IMR-90 (cell line): ENCODE measurements at regions not wholly inside any gene's neighbourhood (a gene's known extent, or its start where the extent isn't known, plus 50 kb on each side); places are given as distances from the start of the nearest gene placed in this dataset.

Source experiments
- ATAC-seq: fragments of 200-7000 bp; cut with Tn5 transposase; 2 replicates; pipeline ENCODE4 v1.9.1; 2020; ENCODE audit warnings: low read depth, mild to moderate bottlenecking, moderate library complexity
- BruUV-seq: library from RNA; stranded (reverse); fragments of 400-500 nt; replicated peaks from 2 replicates; lab custom pipeline; 2021; lab: Mats Ljungman, UMichigan
- CTCF ChIA-PET: fragments of 300-600 bp; formaldehyde crosslinking; extraction: SDS; loops from one replicate; lab custom pipeline; 2021; ENCODE audit warnings: antibody characterized with exemption; lab: Yijun Ruan, JAX
- POLR2A ChIA-PET: fragments of 300-600 bp; sonication (Branson Sonifier 250); formaldehyde crosslinking; loops from one replicate; lab custom pipeline; 2022; ENCODE audit warnings: antibody characterized with exemption; ENCODE audit not compliant: unreplicated experiment; lab: Charles Lee
- DNase-seq: peaks from one replicate; pipeline ENCODE4 v3.0.0; 2013
- H2AFZ ChIP-seq: replicated peaks from 2 replicates; pipeline ENCODE3; 2013; ENCODE audit warnings: low read length, mild to moderate bottlenecking; ENCODE audit not compliant: poor library complexity
- H2AK5ac ChIP-seq: 2 replicates; pipeline ENCODE4 v1.6.1; 2013; ENCODE audit warnings: low read depth, low read length, inconsistent platforms
- H2AK9ac ChIP-seq: replicated peaks from 2 replicates; pipeline ENCODE3; 2013; ENCODE audit warnings: mild to moderate bottlenecking, low read depth, low read length, moderate library complexity; ENCODE audit not compliant: poor library complexity
- H2BK120ac ChIP-seq: 2 replicates; pipeline ENCODE4 v1.6.1; 2013; ENCODE audit warnings: low read depth, low read length, inconsistent platforms
- H2BK15ac ChIP-seq: 3 replicates; pipeline ENCODE4 v1.6.1; 2013; ENCODE audit warnings: low read depth, low read length, inconsistent platforms
- H2BK20ac ChIP-seq: 2 replicates; pipeline ENCODE4 v1.6.1; 2013; ENCODE audit warnings: low read depth, mild to moderate bottlenecking, inconsistent platforms, low read length, moderate library complexity
- H2BK5ac ChIP-seq: 2 replicates; pipeline ENCODE4 v1.6.1; 2013; ENCODE audit warnings: mild to moderate bottlenecking, low read depth, low read length, inconsistent platforms; ENCODE audit not compliant: poor library complexity, severe bottlenecking
- H3K14ac ChIP-seq: replicated peaks from 2 replicates; pipeline ENCODE4 v1.6.1; 2013; ENCODE audit warnings: low read depth, low read length, inconsistent platforms
- H3K18ac ChIP-seq: 2 replicates; pipeline ENCODE4 v1.6.1; 2013; ENCODE audit warnings: low read depth, low read length, control low read depth
- H3K23ac ChIP-seq: 2 replicates; pipeline ENCODE4 v1.6.1; 2013; ENCODE audit warnings: low read depth, low read length, inconsistent platforms
- H3K27ac ChIP-seq: 2 replicates; pipeline ENCODE4 v1.5.1; 2013; ENCODE audit warnings: mild to moderate bottlenecking, control low read depth, low read length; ENCODE audit not compliant: insufficient read depth
- H3K27me3 ChIP-seq: 2 replicates; pipeline ENCODE4 v1.6.1; 2013; ENCODE audit warnings: low read length; ENCODE audit not compliant: control insufficient read depth, insufficient read depth
- H3K36me3 ChIP-seq: 2 replicates; pipeline ENCODE4 v1.6.1; 2013; ENCODE audit warnings: low read length, mixed read lengths; ENCODE audit not compliant: control insufficient read depth, insufficient read depth
- H3K4ac ChIP-seq: 2 replicates; pipeline ENCODE4 v1.6.1; 2013; ENCODE audit warnings: low read depth, low read length, inconsistent platforms
- H3K4me1 ChIP-seq: 2 replicates; pipeline ENCODE4 v1.6.1; 2013; ENCODE audit warnings: low read length, mixed read lengths; ENCODE audit not compliant: control insufficient read depth, insufficient read depth
- H3K4me2 ChIP-seq: 2 replicates; pipeline ENCODE4 v1.6.1; 2013; ENCODE audit warnings: low read depth, mild to moderate bottlenecking, control low read depth, low read length, moderate library complexity
- H3K4me3 ChIP-seq: 2 replicates; pipeline ENCODE4 v1.5.1; 2013; ENCODE audit warnings: low read depth, mild to moderate bottlenecking, control low read depth, low read length, moderate library complexity; ENCODE audit not compliant: insufficient read depth
- H3K56ac ChIP-seq: 2 replicates; pipeline ENCODE4 v1.6.1; 2013; ENCODE audit warnings: low read length, inconsistent platforms; ENCODE audit not compliant: insufficient read depth; ENCODE audit errors: extremely low read depth
- H3K79me1 ChIP-seq, 2 experiments: 2 replicates each; pipeline ENCODE4 v1.6.1; 2013; ENCODE audit warnings: low read length in 2 of 2, inconsistent platforms in 1 of 2, low read depth in 1 of 2
- H3K9ac ChIP-seq: 2 replicates; pipeline ENCODE4 v1.6.1; 2013; ENCODE audit warnings: low read depth, low read length, control low read depth
- H3K9me1 ChIP-seq: 2 replicates; pipeline ENCODE4 v1.6.1; 2013; ENCODE audit warnings: low read length, inconsistent platforms; ENCODE audit not compliant: insufficient read depth
- H3K9me3 ChIP-seq: 2 replicates; pipeline ENCODE4 v1.6.1; 2013; ENCODE audit warnings: low read length; ENCODE audit not compliant: control insufficient read depth, insufficient read depth
- H4K20me1 ChIP-seq: 2 replicates; pipeline ENCODE4 v1.6.1; 2013; ENCODE audit warnings: low read length, inconsistent platforms; ENCODE audit not compliant: insufficient read depth
- H4K5ac ChIP-seq: 2 replicates; pipeline ENCODE4 v1.6.1; 2013; ENCODE audit warnings: mild to moderate bottlenecking, low read depth, low read length, control low read depth
- H4K8ac ChIP-seq, 2 experiments: 2 replicates each; pipeline ENCODE4 v1.6.1; 2013; ENCODE audit warnings: low read depth in 2 of 2, low read length in 2 of 2, control low read depth in 1 of 2, inconsistent platforms in 1 of 2
- H4K91ac ChIP-seq: 2 replicates; pipeline ENCODE4 v1.6.1; 2013; ENCODE audit warnings: low read depth, low read length, inconsistent platforms; ENCODE audit not compliant: insufficient read depth
- CEBPB ChIP-seq: IDR thresholded peaks from 2 replicates; pipeline ENCODE4 v1.6.1; 2012; ENCODE audit warnings: low read depth, low read length, improper control_type of control experiment
- RAD21 ChIP-seq: IDR thresholded peaks from 2 replicates; pipeline ENCODE4 v1.6.1; 2012; ENCODE audit warnings: low read length, improper control_type of control experiment
- WGBS, 2 experiments: methylation state at CpG; one replicate each; pipeline versions ENCODE4 v1.1.5 to v1.1.7; 2013; ENCODE audit warnings: missing lambda C conversion rate in 2 of 2; ENCODE audit not compliant: insufficient read length in 1 of 2; ENCODE audit errors: extremely low coverage in 2 of 2; 5-methylcytosine and 5-hydroxymethylcytosine counted together
- dilution Hi-C: fragments of 300-500 bp; cut with HindIII; formaldehyde crosslinking; loops from one replicate; pipeline ENCODE4 v1.14.3; 2018; ENCODE audit warnings: low sequenced_read_pairs; ENCODE audit not compliant: unreplicated experiment
- in situ Hi-C: fragments of 300-500 bp; cut with MboI; formaldehyde crosslinking; loops from 3 replicates; pipeline ENCODE4 v1.14.3; 2019; ENCODE audit warnings: low sequenced_read_pairs, inconsistent platforms, mixed read lengths
- intact Hi-C: fragments of 100-400 bp; cut with micrococcal nuclease; formaldehyde crosslinking; loops from 2 replicates; pipeline ENCODE4 v1.10.0; 2022

GRCh38 chr2:52745144-52745543, 1022.5 kb upstream of the CHAC2 start:
- in situ Hi-C loops, result no loop called here
- no TSS peak for BruUV-seq
- CTCF ChIA-PET, result no interaction called here
- Histone ChIP-seq H3K9ac (no peak overlapping the region), H2BK15ac (no peak overlapping the region), H2AK5ac (no peak overlapping the region), H2BK5ac (no peak overlapping the region), H3K56ac (no peak overlapping the region), H4K91ac (no peak overlapping the region), H3K14ac (no peak overlapping the region), H2AFZ (no peak overlapping the region), H3K36me3 (no peaks in the 10 kb centered on the region), H4K5ac (no peak overlapping the region), H2AK9ac (no peak overlapping the region), H3K4me1 (no peaks in the 10 kb centered on the region), H3K9me1 (no peaks in the 10 kb centered on the region), H3K4me3 (no peak overlapping the region), H3K9me3 (peaks cover 5% of the 10 kb centered on the region), H4K20me1 (no peaks in the 10 kb centered on the region), H3K4ac (no peak overlapping the region), H2BK120ac (no peak overlapping the region), H3K79me1 (no peaks in the 10 kb centered on the region), H2BK20ac (no peak overlapping the region), H4K8ac (no peak overlapping the region), H3K18ac (no peak overlapping the region), H3K4me2 (no peak overlapping the region), H3K27ac (no peak overlapping the region), H3K23ac (no peak overlapping the region), H3K27me3 (no peaks in the 10 kb centered on the region)
- TF ChIP-seq RAD21, result no peak
- TF ChIP-seq CEBPB, result peak; percentile 54; the same call in 1 of the 2 replicates
- WGBS, 2 experiments, result no CpG with 5 or more reads among the region's 1 CpG
- dilution Hi-C loops, result no loop called here
- DNase-seq, result no peak
- intact Hi-C loops, result no loop called here
- POLR2A ChIA-PET, result no interaction called here
- ATAC-seq, result no peak
